HepG2 (cell line): ENCODE measurements at regions not wholly inside any gene's neighbourhood (a gene's known extent, or its start where the extent isn't known, plus 50 kb on each side); places are given as distances from the start of the nearest gene placed in this dataset.

Source experiments
- ATAC-seq: fragments of 200-7000 bp; cut with Tn5 transposase; 3 replicates; pipeline ENCODE4 v1.9.1; 2020; ENCODE audit warnings: mild to moderate bottlenecking, moderate library complexity
- BruUV-seq: library from RNA; stranded (reverse); fragments of 400-500 nt; replicated peaks from 2 replicates; lab custom pipeline; 2021; lab: Mats Ljungman, UMichigan
- CTCF ChIA-PET: fragments of 300-600 bp; formaldehyde crosslinking; extraction: SDS; loops from one replicate; lab custom pipeline; 2021; ENCODE audit warnings: low total read pairs, inconsistent platforms, low intra/inter-chr PET ratio; lab: Yijun Ruan, JAX
- POLR2A ChIA-PET: fragments of 350-600 bp; sonication (Branson Sonifier 250); formaldehyde crosslinking; loops from one replicate; lab custom pipeline; 2020; ENCODE audit warnings: antibody characterized with exemption, inconsistent platforms; lab: Yijun Ruan, JAX
- DNase-seq: peaks from one replicate; pipeline ENCODE4 v3.0.0-alpha.2; 2015; ENCODE audit warnings: low spot score
- FAIRE-seq: peaks from 3 replicates; lab custom pipeline; 2011; peaks lifted over from hg19 to GRCh38; lab: Jason Lieb, UNC
- H2AFZ ChIP-seq: one replicate; pipeline ENCODE4 v1.6.1; 2011; ENCODE audit warnings: low read length, inconsistent platforms
- H3K27ac ChIP-seq: fragments of 300-600 bp; 3 replicates; pipeline ENCODE4 v1.8.0; 2011; ENCODE audit warnings: mixed run types, mild to moderate bottlenecking, mixed read lengths, low read length, inconsistent platforms; ENCODE audit not compliant: insufficient read depth; ENCODE audit errors: extremely low read length
- H3K27me3 ChIP-seq, 2 experiments: fragments of 200-600 bp in 1 of 2; 2 replicates in 1 of 2; 3 replicates in 1 of 2; pipeline versions ENCODE4 v1.6.0 to v1.8.0; 2011; ENCODE audit warnings: low read length in 2 of 2, mild to moderate bottlenecking in 2 of 2, moderate library complexity in 2 of 2, inconsistent platforms in 1 of 2; ENCODE audit not compliant: insufficient read depth in 2 of 2, control insufficient read depth in 1 of 2
- H3K36me3 ChIP-seq, 2 experiments: fragments of 200-600 bp in 1 of 2; replicated peaks in 1 of 2; 2 replicates in 1 of 2; 3 replicates in 1 of 2; pipeline versions ENCODE4 v1.5.1 to v1.8.0; 2011; ENCODE audit warnings: low read length in 2 of 2, inconsistent platforms in 1 of 2; ENCODE audit not compliant: insufficient read depth in 2 of 2, control insufficient read depth in 1 of 2
- H3K4me1 ChIP-seq: 2 replicates; pipeline ENCODE4 v1.5.1; 2012; ENCODE audit warnings: low read length, inconsistent platforms; ENCODE audit not compliant: insufficient read depth
- H3K4me2 ChIP-seq: 2 replicates; pipeline ENCODE4 v1.6.0; 2011; ENCODE audit warnings: low read depth, low read length, inconsistent platforms
- H3K4me3 ChIP-seq, 3 experiments: fragments of 200-600 bp in 1 of 3; sonication (generic), shearing (Covaris generic) in 1 of 3; replicated peaks in 1 of 3; 2 replicates each; pipeline ENCODE4 v1.5.1; 2011 to 2016; ENCODE audit warnings: low read length in 3 of 3, inconsistent platforms in 2 of 3, low read depth in 2 of 3, mild to moderate bottlenecking in 2 of 3, control low read depth in 1 of 3, mixed read lengths in 1 of 3; ENCODE audit not compliant: insufficient read depth in 1 of 3
- H3K79me2 ChIP-seq: one replicate; pipeline ENCODE4 v1.6.1; 2011; ENCODE audit warnings: low read length, inconsistent platforms; ENCODE audit not compliant: insufficient read depth
- H3K9ac ChIP-seq: 2 replicates; pipeline ENCODE4 v1.6.0; 2011; ENCODE audit warnings: mild to moderate bottlenecking, low read depth, low read length, inconsistent platforms; ENCODE audit not compliant: insufficient read depth
- H3K9me3 ChIP-seq: 2 replicates; pipeline ENCODE4 v1.5.1; 2012; ENCODE audit warnings: mild to moderate bottlenecking, low read length
- H4K20me1 ChIP-seq: 2 replicates; pipeline ENCODE4 v1.6.0; 2011; ENCODE audit warnings: inconsistent platforms, mild to moderate bottlenecking, low read length, moderate library complexity; ENCODE audit not compliant: insufficient read depth
- ASH2L ChIP-seq: fragments of 300-600, 200-600 bp; sonication (generic); IDR thresholded peaks from 2 replicates; pipeline ENCODE4 v1.7.0; 2017; ENCODE audit warnings: low read depth, mild to moderate bottlenecking, moderate library complexity, mixed read lengths, low read length; ENCODE audit not compliant: insufficient read length
- CBX1 ChIP-seq: IDR thresholded peaks from one replicate; pipeline ENCODE4 v1.6.1; 2016; ENCODE audit warnings: antibody characterized with exemption, low read depth
- CENPBD1 ChIP-seq: sonication (generic); formaldehyde crosslinking; IDR thresholded peaks from 2 replicates; pipeline ENCODE4 v1.8.0; 2022; ENCODE audit warnings: missing genetic modification reagents, low read depth, mild to moderate bottlenecking, borderline replicate concordance
- CREM ChIP-seq, 2 experiments: sonication (generic) in 1 of 2; formaldehyde crosslinking in 1 of 2; IDR thresholded peaks; 2 replicates each; pipeline versions ENCODE4 v1.4.0 to v1.6.1; 2016 to 2020; ENCODE audit warnings: antibody characterized with exemption in 1 of 2, mild to moderate bottlenecking in 1 of 2, missing genetic modification reagents in 1 of 2
- DR1 ChIP-seq: sonication (generic); formaldehyde crosslinking; IDR thresholded peaks from 2 replicates; pipeline ENCODE4 v1.8.0; 2021; ENCODE audit warnings: mild to moderate bottlenecking, missing genetic modification reagents, inconsistent platforms
- ETV6 ChIP-seq: sonication (generic); formaldehyde crosslinking; conservative IDR thresholded peaks from 2 replicates; pipeline ENCODE4 v1.4.0; 2020; ENCODE audit warnings: missing genetic modification reagents
- EZH2 ChIP-seq: conservative IDR thresholded peaks from 2 replicates; pipeline ENCODE4 v1.6.1; 2012; ENCODE audit warnings: mild to moderate bottlenecking, low read depth, low read length, moderate library complexity
- JUN ChIP-seq: sonication (generic); formaldehyde crosslinking; IDR thresholded peaks from 2 replicates; pipeline ENCODE4 v1.4.0; 2020; ENCODE audit warnings: mild to moderate bottlenecking, missing genetic modification reagents
- MIXL1 ChIP-seq: IDR thresholded peaks from 2 replicates; pipeline ENCODE4 v1.6.1; 2016
- NFKBIZ ChIP-seq: IDR thresholded peaks from 2 replicates; pipeline ENCODE4 v1.6.1; 2018; ENCODE audit warnings: missing genetic modification reagents, missing compliant biosample characterization
- NR2F1 ChIP-seq, 2 experiments: fragments of 450-650 bp in 1 of 2; formaldehyde crosslinking in 1 of 2; IDR thresholded peaks; 2 replicates each; pipeline versions ENCODE4 v1.5.0 to v1.6.1; 2016 to 2020; ENCODE audit warnings: mild to moderate bottlenecking in 1 of 2, missing compliant biosample characterization in 1 of 2, missing genetic modification reagents in 1 of 2, moderate library complexity in 1 of 2
- RXRB ChIP-seq: IDR thresholded peaks from 2 replicates; pipeline ENCODE4 v1.6.1; 2016; ENCODE audit warnings: borderline replicate concordance, missing genetic modification reagents, missing compliant biosample characterization
- USF2 ChIP-seq, 2 experiments: sonication (generic) in 1 of 2; formaldehyde crosslinking in 1 of 2; IDR thresholded peaks; 2 replicates each; pipeline versions ENCODE4 v1.5.1 to v1.6.1; 2011 to 2020; ENCODE audit warnings: borderline replicate concordance in 1 of 2, low read depth in 1 of 2, low read length in 1 of 2, mild to moderate bottlenecking in 1 of 2, missing genetic modification reagents in 1 of 2, moderate library complexity in 1 of 2
- ZFP1 ChIP-seq: IDR thresholded peaks from 2 replicates; pipeline ENCODE4 v1.6.1; 2016
- ZNF232 ChIP-seq: sonication (generic); formaldehyde crosslinking; IDR thresholded peaks from 2 replicates; pipeline ENCODE4 v1.4.0; 2020; ENCODE audit warnings: missing genetic modification reagents, borderline replicate concordance
- ZNF274 ChIP-seq: sonication (generic); formaldehyde crosslinking; IDR thresholded peaks from 2 replicates; pipeline ENCODE4 v1.5.1; 2020; ENCODE audit warnings: mild to moderate bottlenecking, missing genetic modification reagents
- ZNF296 ChIP-seq: sonication (generic); formaldehyde crosslinking; conservative IDR thresholded peaks from 2 replicates; pipeline ENCODE4 v1.5.0; 2020; ENCODE audit warnings: mild to moderate bottlenecking, missing genetic modification reagents
- ZNF430 ChIP-seq: sonication (generic); formaldehyde crosslinking; IDR thresholded peaks from 2 replicates; pipeline ENCODE4 v1.9.0; 2021; ENCODE audit warnings: mild to moderate bottlenecking, missing genetic modification reagents
- ZNF550 ChIP-seq: sonication (generic); formaldehyde crosslinking; IDR thresholded peaks from 2 replicates; pipeline ENCODE4 v1.4.0; 2020; ENCODE audit warnings: mild to moderate bottlenecking, missing genetic modification reagents, borderline replicate concordance
- ZNF691 ChIP-seq: sonication (generic); formaldehyde crosslinking; IDR thresholded peaks from 2 replicates; pipeline ENCODE4 v1.4.0; 2020; ENCODE audit warnings: missing genetic modification reagents, low read depth, mild to moderate bottlenecking, borderline replicate concordance
- ZNF737 ChIP-seq: sonication (generic); formaldehyde crosslinking; IDR thresholded peaks from 2 replicates; pipeline ENCODE4 v1.5.0; 2020; ENCODE audit warnings: missing genetic modification reagents, mild to moderate bottlenecking, borderline replicate concordance
- WGBS: methylation state at CpG from one replicate; pipeline ENCODE4 v1.1.6; 2017; ENCODE audit warnings: low lambda C conversion rate; 5-methylcytosine and 5-hydroxymethylcytosine counted together
- in situ Hi-C: cut with HindIII; loops from 2 replicates; pipeline ENCODE4 v1.10.0; 2017; ENCODE audit warnings: low pct_unique_long_range_greater_than_20kb; ENCODE audit not compliant: extremely low pct_ligation_motif_present
- intact Hi-C: fragments of 100-400 bp; cut with micrococcal nuclease; formaldehyde crosslinking; loops from one replicate; pipeline ENCODE4 v1.10.0; 2022; ENCODE audit not compliant: unreplicated experiment

GRCh38 chr6:139583420-139583819 lies 209.0 kb upstream of the CITED2 start (continued):
- no peak for TF ChIP-seq ZNF691 (CRISPR knock-in tag)
- 0 out of 4 replicates have a peak, but pooled peaks of 1 of the 2 experiments have one; percentile 14 for TF ChIP-seq NR2F1 (CRISPR knock-in tag; IDR thresholded peaks at IDR 0.05)
- TF ChIP-seq MIXL1 (CRISPR knock-in tag), result no peak
- no peak for TF ChIP-seq CENPBD1 (CRISPR knock-in tag)

- CTCF ChIA-PET, result no interaction called here
- intact Hi-C loops, result no loop called here
These were observed 208.5 kb upstream of the CITED2 start for GRCh38 chr6:139582956-139583355.

More at GRCh38 chr6:139582956-139583355, 208.5 kb upstream of the CITED2 start:
- H3K4me3 ChIP-seq, result no peak overlapping the region
- no peak overlapping the region for H3K9ac ChIP-seq
- peaks cover 43% of the 10 kb centered on the region for H3K4me1 ChIP-seq
- H3K9me3 ChIP-seq, result no peaks in the 10 kb centered on the region
- no peak for ATAC-seq
- WGBS, result 86% methylated on average over 2 of the region's 2 CpGs
- H4K20me1 ChIP-seq, result no peaks in the 10 kb centered on the region
- no TSS peak for BruUV-seq
- in situ Hi-C loops, result no loop called here
- H3K27me3 ChIP-seq, result no peaks in the 10 kb centered on the region
- POLR2A ChIA-PET, result no interaction called here
- H2AFZ ChIP-seq, result no peak overlapping the region
- TF ChIP-seq NFKBIZ (CRISPR knock-in tag) (no peak), CBX1 (no peak), EZH2 (no peak), USF2 (IDR thresholded peaks at IDR 0.05; ENCODE audit: low read depth, low read length) (no peak), USF2 (CRISPR knock-in tag; IDR thresholded peaks at IDR 0.05; ENCODE audit: borderline replicate concordance) (no peak), ZNF274 (CRISPR knock-in tag) (no peak), ZNF430 (CRISPR knock-in tag) (no peak), ZNF550 (CRISPR knock-in tag) (no peak), CREM (IDR thresholded peaks at IDR 0.05) (no peak), CREM (CRISPR knock-in tag; IDR thresholded peaks at IDR 0.05) (no peak), ZFP1 (no peak), RXRB (CRISPR knock-in tag) (no peak), ZNF296 (no peak), DR1 (no peak), ETV6 (CRISPR knock-in tag) (no peak), JUN (no peak), ZNF232 (CRISPR knock-in tag) (no peak), ASH2L (no peak), ZNF737 (CRISPR knock-in tag) (no peak)
- no peak for FAIRE-seq
- H3K27ac ChIP-seq, result no peak overlapping the region
- no peak overlapping the region for H3K4me2 ChIP-seq
- H3K36me3 ChIP-seq, result no peaks in the 10 kb centered on the region
- H3K79me2 ChIP-seq, result no peaks in the 10 kb centered on the region
- DNase-seq, result no peak
